PFSK-1 (cell line): ENCODE measurements at regions not wholly inside any gene's neighbourhood (a gene's known extent, or its start where the extent isn't known, plus 50 kb on each side); places are given as distances from the start of the nearest gene placed in this dataset.

ENCODE experiments used
- POLR2AphosphoS5 ChIP-seq: IDR thresholded peaks from 2 replicates; pipeline ENCODE4 v1.6.1; 2012; ENCODE audit warnings: low read depth, mild to moderate bottlenecking, control low read depth, low read length, moderate library complexity
- TAF1 ChIP-seq: IDR thresholded peaks from 2 replicates; pipeline ENCODE4 v1.6.1; 2012; ENCODE audit warnings: low read length, control low read depth, borderline replicate concordance; ENCODE audit not compliant: insufficient read depth
- TF ChIP-seq, protein P1 (sequence below), 2 experiments: IDR thresholded peaks; 2 replicates each; pipeline versions ENCODE4 v1.6.1 to v1.8.0; 2011 to 2012; ENCODE audit warnings: low read depth in 2 of 2, low read length in 2 of 2, control low read depth in 1 of 2, inconsistent platforms in 1 of 2, mild to moderate bottlenecking in 1 of 2, moderate library complexity in 1 of 2; ENCODE audit not compliant: insufficient read depth in 1 of 2

DNA sequence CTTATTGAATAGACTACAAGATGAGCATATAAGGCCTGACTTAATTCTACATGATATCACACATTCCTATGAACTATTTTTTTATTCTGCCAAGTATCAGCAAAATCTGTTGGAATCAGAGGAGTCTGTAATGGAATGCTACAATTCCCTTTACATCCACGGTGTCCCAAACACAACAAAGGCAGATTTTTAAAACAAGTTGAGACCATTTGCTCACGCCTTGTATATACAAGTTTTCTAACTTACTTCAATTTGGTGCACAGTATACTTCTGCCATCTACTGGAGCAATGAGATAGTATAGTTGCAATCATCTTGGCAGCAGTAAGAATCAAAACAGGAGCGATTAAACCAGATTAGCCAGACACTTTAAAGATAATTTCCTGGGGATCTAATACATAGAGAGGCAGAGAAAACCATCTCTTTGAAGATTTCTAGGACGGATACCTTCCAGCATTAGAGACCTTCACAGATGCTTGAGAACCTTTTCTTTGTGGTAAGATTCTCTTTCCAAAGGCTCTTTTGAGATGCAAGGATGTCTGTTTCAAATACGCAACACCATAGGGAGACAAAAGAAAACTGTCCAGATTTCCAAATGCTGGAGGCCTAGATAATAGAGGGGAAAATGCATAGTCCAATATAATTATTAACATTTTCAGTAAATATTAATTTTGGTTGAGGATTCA is 302.0 kb upstream of the MIR17HG start:
- TF ChIP-seq TAF1, result no peak
- TF ChIP-seq, protein P1, sequence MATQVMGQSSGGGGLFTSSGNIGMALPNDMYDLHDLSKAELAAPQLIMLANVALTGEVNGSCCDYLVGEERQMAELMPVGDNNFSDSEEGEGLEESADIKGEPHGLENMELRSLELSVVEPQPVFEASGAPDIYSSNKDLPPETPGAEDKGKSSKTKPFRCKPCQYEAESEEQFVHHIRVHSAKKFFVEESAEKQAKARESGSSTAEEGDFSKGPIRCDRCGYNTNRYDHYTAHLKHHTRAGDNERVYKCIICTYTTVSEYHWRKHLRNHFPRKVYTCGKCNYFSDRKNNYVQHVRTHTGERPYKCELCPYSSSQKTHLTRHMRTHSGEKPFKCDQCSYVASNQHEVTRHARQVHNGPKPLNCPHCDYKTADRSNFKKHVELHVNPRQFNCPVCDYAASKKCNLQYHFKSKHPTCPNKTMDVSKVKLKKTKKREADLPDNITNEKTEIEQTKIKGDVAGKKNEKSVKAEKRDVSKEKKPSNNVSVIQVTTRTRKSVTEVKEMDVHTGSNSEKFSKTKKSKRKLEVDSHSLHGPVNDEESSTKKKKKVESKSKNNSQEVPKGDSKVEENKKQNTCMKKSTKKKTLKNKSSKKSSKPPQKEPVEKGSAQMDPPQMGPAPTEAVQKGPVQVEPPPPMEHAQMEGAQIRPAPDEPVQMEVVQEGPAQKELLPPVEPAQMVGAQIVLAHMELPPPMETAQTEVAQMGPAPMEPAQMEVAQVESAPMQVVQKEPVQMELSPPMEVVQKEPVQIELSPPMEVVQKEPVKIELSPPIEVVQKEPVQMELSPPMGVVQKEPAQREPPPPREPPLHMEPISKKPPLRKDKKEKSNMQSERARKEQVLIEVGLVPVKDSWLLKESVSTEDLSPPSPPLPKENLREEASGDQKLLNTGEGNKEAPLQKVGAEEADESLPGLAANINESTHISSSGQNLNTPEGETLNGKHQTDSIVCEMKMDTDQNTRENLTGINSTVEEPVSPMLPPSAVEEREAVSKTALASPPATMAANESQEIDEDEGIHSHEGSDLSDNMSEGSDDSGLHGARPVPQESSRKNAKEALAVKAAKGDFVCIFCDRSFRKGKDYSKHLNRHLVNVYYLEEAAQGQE (IDR thresholded peaks at IDR 0.05; ENCODE audit: insufficient read depth in 1 of 2, low read depth in 2 of 2, low read length in 2 of 2), result no peak
- TF ChIP-seq POLR2AphosphoS5, result no peak
